Hepatocyte (in vitro differentiated cells): ENCODE measurements at regions not wholly inside any gene's neighbourhood (a gene's known extent, or its start where the extent isn't known, plus 50 kb on each side); places are given as distances from the start of the nearest gene placed in this dataset.

ENCODE experiments used
- CTCF ChIP-seq: fragments of 200-600 bp; sonication (generic); IDR thresholded peaks from 2 replicates; pipeline ENCODE4 v1.5.1; 2016; ENCODE audit warnings: antibody characterized with exemption, mild to moderate bottlenecking; ENCODE audit not compliant: poor library complexity
- EZH2phosphoT487 ChIP-seq: fragments of 200-600 bp; sonication (generic); IDR thresholded peaks from one replicate; pipeline ENCODE4 v1.6.1; 2018; ENCODE audit warnings: antibody characterized with exemption, mild to moderate bottlenecking, low read depth, moderate library complexity; ENCODE audit not compliant: unreplicated experiment, severe bottlenecking

GRCh38 chr15:46713045-46713444 is 1004.3 kb upstream of the SEMA6D start:
- TF ChIP-seq CTCF: no peak
- TF ChIP-seq EZH2phosphoT487: no peak
